OCI-LY3 (cell line): ENCODE measurements at regions not wholly inside any gene's neighbourhood (a gene's known extent, or its start where the extent isn't known, plus 50 kb on each side); places are given as distances from the start of the nearest gene placed in this dataset.

ENCODE experiments used
- EZH2phosphoT487 ChIP-seq: fragments of 200-600 bp; shearing (Covaris generic); IDR thresholded peaks from 2 replicates; pipeline ENCODE4 v1.6.1; 2018; ENCODE audit warnings: antibody characterized with exemption, mixed run types, low read depth
- TF ChIP-seq, protein P1 (sequence below): fragments of 200-600, 300-600 bp; sonication (generic); IDR thresholded peaks from 2 replicates; pipeline ENCODE4 v1.5.1; 2014; ENCODE audit warnings: antibody characterized with exemption, low read length, low read depth

DNA sequence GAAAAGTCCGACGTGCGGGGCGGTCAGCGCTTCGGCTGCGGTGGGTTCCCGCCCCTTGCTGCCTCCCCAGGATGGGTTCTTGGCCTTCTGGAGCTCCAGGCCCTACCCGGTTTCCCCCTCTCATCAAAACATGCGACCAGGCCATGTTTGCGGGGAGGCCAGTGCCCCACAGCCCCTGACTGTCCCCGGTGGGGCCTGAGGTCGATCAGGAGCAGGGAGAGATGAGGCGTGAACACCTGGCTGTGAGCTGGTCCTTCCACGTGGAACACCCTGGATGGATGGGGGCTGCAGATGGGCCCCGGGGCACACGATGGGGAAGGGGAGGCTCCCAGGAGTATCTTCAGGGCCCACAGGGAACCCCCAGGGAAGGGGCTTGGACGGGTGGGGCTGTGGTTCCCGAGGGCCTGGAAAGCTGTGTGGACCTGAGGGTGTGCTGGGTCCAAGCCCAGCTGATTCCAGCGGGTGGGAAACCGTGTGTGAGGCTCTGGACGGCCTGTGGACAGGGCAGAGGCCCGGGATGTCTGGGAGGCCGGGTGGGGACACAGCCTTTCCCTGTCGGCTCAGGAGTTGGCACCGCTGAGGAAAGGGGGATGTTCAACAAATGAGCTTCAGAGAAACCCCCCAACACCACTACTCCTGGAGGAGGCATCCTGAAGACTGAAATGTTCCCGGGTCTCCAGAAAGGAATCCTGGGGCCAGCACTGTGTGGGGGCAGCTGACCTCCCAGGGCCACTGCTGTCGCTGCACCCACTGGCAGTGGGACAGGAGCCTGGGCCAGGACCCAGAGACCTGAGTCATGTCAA lies 187.0 kb upstream of the C14orf180 start:
- TF ChIP-seq, protein P1, sequence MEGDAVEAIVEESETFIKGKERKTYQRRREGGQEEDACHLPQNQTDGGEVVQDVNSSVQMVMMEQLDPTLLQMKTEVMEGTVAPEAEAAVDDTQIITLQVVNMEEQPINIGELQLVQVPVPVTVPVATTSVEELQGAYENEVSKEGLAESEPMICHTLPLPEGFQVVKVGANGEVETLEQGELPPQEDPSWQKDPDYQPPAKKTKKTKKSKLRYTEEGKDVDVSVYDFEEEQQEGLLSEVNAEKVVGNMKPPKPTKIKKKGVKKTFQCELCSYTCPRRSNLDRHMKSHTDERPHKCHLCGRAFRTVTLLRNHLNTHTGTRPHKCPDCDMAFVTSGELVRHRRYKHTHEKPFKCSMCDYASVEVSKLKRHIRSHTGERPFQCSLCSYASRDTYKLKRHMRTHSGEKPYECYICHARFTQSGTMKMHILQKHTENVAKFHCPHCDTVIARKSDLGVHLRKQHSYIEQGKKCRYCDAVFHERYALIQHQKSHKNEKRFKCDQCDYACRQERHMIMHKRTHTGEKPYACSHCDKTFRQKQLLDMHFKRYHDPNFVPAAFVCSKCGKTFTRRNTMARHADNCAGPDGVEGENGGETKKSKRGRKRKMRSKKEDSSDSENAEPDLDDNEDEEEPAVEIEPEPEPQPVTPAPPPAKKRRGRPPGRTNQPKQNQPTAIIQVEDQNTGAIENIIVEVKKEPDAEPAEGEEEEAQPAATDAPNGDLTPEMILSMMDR, result no peak
- no peak for TF ChIP-seq EZH2phosphoT487
